ENCODE measurements at regions not wholly inside any gene's neighbourhood (a gene's known extent, or its start where the extent isn't known, plus 50 kb on each side); places are given as distances from the start of the nearest gene placed in this dataset.

DNA sequence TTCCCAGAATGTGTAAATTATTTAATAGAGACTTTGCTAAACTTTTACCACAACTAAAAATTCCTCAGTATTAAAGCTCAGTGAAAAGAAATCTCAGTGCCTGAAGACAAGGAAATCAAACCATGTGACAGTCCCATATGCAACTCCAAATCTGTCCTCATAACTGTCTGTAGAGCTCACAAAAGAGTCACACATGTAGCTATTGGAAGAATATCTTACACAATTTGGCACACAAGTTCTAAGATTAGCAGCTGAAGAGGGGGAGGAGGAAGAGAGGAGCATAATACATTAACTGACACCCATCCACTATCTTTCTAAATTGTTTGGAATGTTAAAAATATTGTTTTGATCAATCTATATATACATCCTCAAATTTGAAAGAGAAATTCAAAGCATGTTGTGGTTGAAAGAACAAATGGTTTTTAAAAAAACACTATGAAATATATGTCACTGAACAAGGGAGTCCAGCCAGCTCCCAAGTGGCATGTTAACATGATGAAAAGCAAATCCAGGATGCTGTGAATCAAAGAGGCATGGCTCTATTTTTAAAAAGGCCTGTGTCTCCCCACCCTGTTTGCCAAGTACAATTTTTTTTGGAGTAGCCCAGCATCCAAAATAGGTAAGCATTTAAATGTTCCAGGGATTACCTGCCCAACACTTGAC lies 126.3 kb upstream of the NANOGP8 start:
- no peak overlapping the region for H3K14ac ChIP-seq (replicated peaks; ENCODE audit: low read depth, low read length)
- CTCF ChIA-PET = no interaction called here
- no peak overlapping the region for H2BK15ac ChIP-seq (ENCODE audit: low read depth, low read length)
- no peak overlapping the region for H3K4ac ChIP-seq (ENCODE audit: low read depth, low read length)
- no peak overlapping the region for H3K4me2 ChIP-seq (ENCODE audit: low read depth, low read length)
- no peak overlapping the region for H2AK9ac ChIP-seq (replicated peaks; ENCODE audit: low read depth, low read length, poor library complexity)
- H3K4me1 ChIP-seq (ENCODE audit: control insufficient read depth, insufficient read depth, low read length) = no peaks in the 10 kb centered on the region
- H2BK5ac ChIP-seq (ENCODE audit: low read depth, low read length, poor library complexity, severe bottlenecking) = no peak overlapping the region
- H3K23ac ChIP-seq (ENCODE audit: low read depth, low read length) = no peak overlapping the region
- no peak overlapping the region for H2BK20ac ChIP-seq (ENCODE audit: low read depth, low read length)
- ATAC-seq (ENCODE audit: low read depth) (no peak), DNase-seq (no peak)
- dilution Hi-C loops (cut with HindIII; ENCODE audit: low sequenced_read_pairs, unreplicated experiment) (no loop called here), in situ Hi-C loops (cut with MboI; ENCODE audit: low sequenced_read_pairs) (no loop called here), intact Hi-C loops (cut with micrococcal nuclease) (no loop called here)
- no peak overlapping the region for H3K56ac ChIP-seq (ENCODE audit: extremely low read depth, insufficient read depth, low read length)
- no peaks in the 10 kb centered on the region for H3K9me1 ChIP-seq (ENCODE audit: insufficient read depth, low read length)
- no peaks in the 10 kb centered on the region for H3K79me1 ChIP-seq (ENCODE audit: low read depth in 1 of 2, low read length in 2 of 2)
- no peak overlapping the region for H4K5ac ChIP-seq (ENCODE audit: low read depth, low read length)
- no TSS peak for BruUV-seq (replicated peaks)
- no peak overlapping the region for H4K8ac ChIP-seq (ENCODE audit: low read depth in 2 of 2, low read length in 2 of 2)
- H3K27me3 ChIP-seq (ENCODE audit: control insufficient read depth, insufficient read depth, low read length) = no peaks in the 10 kb centered on the region
- H3K4me3 ChIP-seq (ENCODE audit: insufficient read depth, low read depth, low read length) = no peak overlapping the region
- no peak overlapping the region for H3K18ac ChIP-seq (ENCODE audit: low read depth, low read length)
- H4K91ac ChIP-seq (ENCODE audit: insufficient read depth, low read depth, low read length) = no peak overlapping the region
- TF ChIP-seq, protein P1, sequence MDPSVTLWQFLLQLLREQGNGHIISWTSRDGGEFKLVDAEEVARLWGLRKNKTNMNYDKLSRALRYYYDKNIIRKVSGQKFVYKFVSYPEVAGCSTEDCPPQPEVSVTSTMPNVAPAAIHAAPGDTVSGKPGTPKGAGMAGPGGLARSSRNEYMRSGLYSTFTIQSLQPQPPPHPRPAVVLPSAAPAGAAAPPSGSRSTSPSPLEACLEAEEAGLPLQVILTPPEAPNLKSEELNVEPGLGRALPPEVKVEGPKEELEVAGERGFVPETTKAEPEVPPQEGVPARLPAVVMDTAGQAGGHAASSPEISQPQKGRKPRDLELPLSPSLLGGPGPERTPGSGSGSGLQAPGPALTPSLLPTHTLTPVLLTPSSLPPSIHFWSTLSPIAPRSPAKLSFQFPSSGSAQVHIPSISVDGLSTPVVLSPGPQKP (IDR thresholded peaks at IDR 0.05; ENCODE audit: borderline replicate concordance, low read depth, low read length) = no peak
- no peak for TF ChIP-seq BHLHE40 (IDR thresholded peaks at IDR 0.05; ENCODE audit: low read depth, low read length)
- no peak overlapping the region for H2AK5ac ChIP-seq (ENCODE audit: low read depth, low read length)
- no peak overlapping the region for H3K27ac ChIP-seq (ENCODE audit: insufficient read depth, low read length)
- no peak overlapping the region for H2AFZ ChIP-seq (replicated peaks; ENCODE audit: low read length, poor library complexity)
- H3K36me3 ChIP-seq (ENCODE audit: control insufficient read depth, insufficient read depth, low read length) = no peaks in the 10 kb centered on the region
- no peak overlapping the region for H2BK120ac ChIP-seq (ENCODE audit: low read depth, low read length)
- POLR2A ChIA-PET (ENCODE audit: unreplicated experiment) = no interaction called here
- no peaks in the 10 kb centered on the region for H4K20me1 ChIP-seq (ENCODE audit: insufficient read depth, low read length)
- no peak overlapping the region for H3K9ac ChIP-seq (ENCODE audit: low read depth, low read length)
- no peaks in the 10 kb centered on the region for H3K9me3 ChIP-seq (ENCODE audit: control insufficient read depth, insufficient read depth, low read length)
